Kidney (tissue), 13 donors: ENCODE measurements at regions not wholly inside any gene's neighbourhood (a gene's known extent, or its start where the extent isn't known, plus 50 kb on each side); places are given as distances from the start of the nearest gene placed in this dataset.

Source experiments
- DNase-seq, 5 donors: peaks; one replicate each; pipeline ENCODE4 v3.0.0-alpha.2; 2013 to 2020
- FAIRE-seq: peaks from 2 replicates; lab custom pipeline; 2012; peaks lifted over from hg19 to GRCh38; lab: Jason Lieb, UNC
- H3K27ac ChIP-seq, 2 donors: one replicate each; pipeline ENCODE4 v1.7.0; 2013; ENCODE audit warnings: low read depth in 2 of 2, low read length in 2 of 2, inconsistent platforms in 1 of 2
- H3K27me3 ChIP-seq: one replicate; pipeline ENCODE4 v1.7.1; 2013; ENCODE audit warnings: low read length, inconsistent platforms; ENCODE audit not compliant: control insufficient read depth, insufficient read depth
- H3K36me3 ChIP-seq, 3 donors: one replicate each; pipeline versions ENCODE4 v1.7.0 to v1.7.1; 2013; ENCODE audit warnings: low read length in 3 of 3, control low read depth in 1 of 3, inconsistent platforms in 1 of 3; ENCODE audit not compliant: insufficient read depth in 3 of 3, control insufficient read depth in 2 of 3
- H3K4me1 ChIP-seq, 3 donors: one replicate each; pipeline versions ENCODE4 v1.7.0 to v1.7.1; 2013; ENCODE audit warnings: low read length in 3 of 3, inconsistent platforms in 1 of 3, low read depth in 1 of 3; ENCODE audit not compliant: control insufficient read depth in 2 of 3, insufficient read depth in 2 of 3
- H3K4me3 ChIP-seq, 3 donors: one replicate each; pipeline versions ENCODE4 v1.7.0 to v1.8.1; 2013; ENCODE audit warnings: low read length in 3 of 3, control low read depth in 1 of 3, inconsistent platforms in 1 of 3
- H3K9ac ChIP-seq, 3 donors: one replicate each; pipeline versions ENCODE4 v1.7.0 to v1.7.1; 2013; ENCODE audit warnings: low read length in 3 of 3, control low read depth in 1 of 3, inconsistent platforms in 1 of 3
- H3K9me3 ChIP-seq, 3 donors: one replicate each; pipeline versions ENCODE4 v1.7.0 to v1.7.1; 2013; ENCODE audit warnings: low read length in 3 of 3, control low read depth in 1 of 3, inconsistent platforms in 1 of 3; ENCODE audit not compliant: control insufficient read depth in 2 of 3, insufficient read depth in 1 of 3
- CTCF ChIP-seq: IDR thresholded peaks from 3 replicates; pipeline ENCODE4 v1.5.1; 2012; ENCODE audit warnings: mild to moderate bottlenecking, moderate library complexity, borderline replicate concordance; ENCODE audit not compliant: insufficient read depth; ENCODE audit errors: extremely low read depth
- intact Hi-C: fragments of 100-400 bp; cut with DNase I; formaldehyde crosslinking; loops from one replicate; pipeline ENCODE4 v1.11.1; 2022
- donor health status: control.
- donor health status: control.
- donor health status: control.
- donor health status: control.
- donor health status: control.
- donor health status: DM: yes; HTN: yes; CAD: no.
- donor health status: Normal renal cell carcinoma (clear cell type).

GRCh38 chr21:18601146-18601545 is 197.6 kb upstream of the TMPRSS15 start:
- no peak for DNase-seq
- intact Hi-C loops: no loop called here
- no peaks in the 10 kb centered on the region for H3K4me1 ChIP-seq
- TF ChIP-seq CTCF: no peak
- no peak overlapping the region for H3K27ac ChIP-seq
- FAIRE-seq: no peak
- no peaks in the 10 kb centered on the region for H3K27me3 ChIP-seq
- no peaks in the 10 kb centered on the region for H3K36me3 ChIP-seq
- H3K4me3 ChIP-seq: no peak overlapping the region
- H3K9me3 ChIP-seq: no peaks in the 10 kb centered on the region
- no peak overlapping the region for H3K9ac ChIP-seq

- H3K36me3 ChIP-seq: no peaks in the 10 kb centered on the region
- no peaks in the 10 kb centered on the region for H3K27me3 ChIP-seq
- no peak overlapping the region for H3K27ac ChIP-seq
- intact Hi-C loops: no loop called here
- H3K9me3 ChIP-seq: no peaks in the 10 kb centered on the region
- FAIRE-seq (no peak), DNase-seq (no peak)
- H3K4me3 ChIP-seq: no peak overlapping the region
- TF ChIP-seq CTCF: no peak
- no peak overlapping the region for H3K9ac ChIP-seq
- no peaks in the 10 kb centered on the region for H3K4me1 ChIP-seq
These were observed 199.1 kb upstream of the TMPRSS15 start for GRCh38 chr21:18602711-18603110.

- H3K27me3 ChIP-seq: no peaks in the 10 kb centered on the region
- H3K9me3 ChIP-seq: no peaks in the 10 kb centered on the region
- no peak for TF ChIP-seq CTCF
- no peak overlapping the region for H3K9ac ChIP-seq
- no peak for DNase-seq
- intact Hi-C loops: no loop called here
- no peak overlapping the region for H3K4me3 ChIP-seq
- H3K27ac ChIP-seq: no peak overlapping the region
- H3K36me3 ChIP-seq: no peaks in the 10 kb centered on the region
- no peaks in the 10 kb centered on the region for H3K4me1 ChIP-seq
- FAIRE-seq: no peak
These were observed 199.7 kb upstream of the TMPRSS15 start for GRCh38 chr21:18603261-18603660.

- no peaks in the 10 kb centered on the region for H3K36me3 ChIP-seq
- no peak overlapping the region for H3K27ac ChIP-seq
- H3K9ac ChIP-seq: no peak overlapping the region
- no peaks in the 10 kb centered on the region for H3K9me3 ChIP-seq
- FAIRE-seq: no peak
- no peak for TF ChIP-seq CTCF
- intact Hi-C loops: no loop called here
- H3K27me3 ChIP-seq: no peaks in the 10 kb centered on the region
- no peaks in the 10 kb centered on the region for H3K4me1 ChIP-seq
- H3K4me3 ChIP-seq: no peak overlapping the region
- no peak for DNase-seq
These were observed 200.4 kb upstream of the TMPRSS15 start for GRCh38 chr21:18603980-18604379.
